Panc1 (cell line): ENCODE measurements at regions not wholly inside any gene's neighbourhood (a gene's known extent, or its start where the extent isn't known, plus 50 kb on each side); places are given as distances from the start of the nearest gene placed in this dataset.

Source experiments
- ATAC-seq: fragments of 200-7000 bp; cut with Tn5 transposase; 2 replicates; pipeline ENCODE4 v1.9.1; 2020; ENCODE audit warnings: mild to moderate bottlenecking, moderate library complexity
- BruUV-seq: library from RNA; stranded (reverse); fragments of 400-500 nt; replicated peaks from 2 replicates; lab custom pipeline; 2021; lab: Mats Ljungman, UMichigan
- CTCF ChIA-PET: fragments of 300-600 bp; sonication (Branson Sonifier 250); formaldehyde crosslinking; loops from one replicate; lab custom pipeline; 2022; ENCODE audit warnings: antibody characterized with exemption; lab: Charles Lee
- POLR2A ChIA-PET: fragments of 300-600 bp; sonication (Branson Sonifier 250); formaldehyde crosslinking; loops from one replicate; lab custom pipeline; 2022; ENCODE audit warnings: antibody characterized with exemption; lab: Charles Lee
- DNase-seq: peaks from one replicate; pipeline ENCODE4 v3.0.0-alpha.2; 2010; ENCODE audit warnings: low read depth, low spot score
- H3K27ac ChIP-seq: 2 replicates; pipeline ENCODE4 v1.5.1; 2011; ENCODE audit warnings: mild to moderate bottlenecking, low read length, inconsistent platforms
- H3K27me3 ChIP-seq: fragments of 200-500 bp; sonication (Bioruptor generic); 2 replicates; pipeline ENCODE4 v1.6.0; 2014; ENCODE audit warnings: low read length, inconsistent platforms; ENCODE audit not compliant: control insufficient read depth, insufficient read depth
- H3K36me3 ChIP-seq: fragments of 200-500 bp; sonication (Bioruptor generic); 2 replicates; pipeline ENCODE4 v1.5.1; 2014; ENCODE audit warnings: inconsistent platforms, mild to moderate bottlenecking, low read length, moderate library complexity; ENCODE audit not compliant: control insufficient read depth, insufficient read depth
- H3K4me1 ChIP-seq: 2 replicates; pipeline ENCODE4 v1.5.1; 2011; ENCODE audit warnings: inconsistent platforms, mild to moderate bottlenecking, low read length, moderate library complexity; ENCODE audit not compliant: control insufficient read depth, insufficient read depth
- H3K4me3 ChIP-seq, 2 experiments: 2 replicates each; pipeline ENCODE4 v1.5.1; 2011 to 2012; ENCODE audit warnings: low read depth in 2 of 2, low read length in 2 of 2, mild to moderate bottlenecking in 2 of 2, inconsistent platforms in 1 of 2, moderate library complexity in 1 of 2
- H3K9me3 ChIP-seq: fragments of 200-500 bp; sonication (Bioruptor generic); 2 replicates; pipeline ENCODE4 v1.5.1; 2014; ENCODE audit warnings: low read depth, mild to moderate bottlenecking, inconsistent platforms, low read length, moderate library complexity; ENCODE audit not compliant: control insufficient read depth, insufficient read depth
- CTCF ChIP-seq: fragments of 450-650 bp; IDR thresholded peaks from 2 replicates; pipeline ENCODE4 v1.5.1; 2017; ENCODE audit warnings: mild to moderate bottlenecking
- POLR2AphosphoS5 ChIP-seq: IDR thresholded peaks from 2 replicates; pipeline ENCODE4 v1.6.1; 2012; ENCODE audit warnings: mild to moderate bottlenecking, low read depth, low read length, moderate library complexity
- SIN3A ChIP-seq: IDR thresholded peaks from 2 replicates; pipeline ENCODE4 v1.6.1; 2012; ENCODE audit warnings: low read depth, mild to moderate bottlenecking, low read length, moderate library complexity, borderline replicate concordance; ENCODE audit not compliant: insufficient read depth
- TCF7L2 ChIP-seq: IDR thresholded peaks from 2 replicates; pipeline ENCODE4 v1.6.1; 2011; ENCODE audit warnings: mild to moderate bottlenecking, low read depth, low read length, inconsistent platforms
- in situ Hi-C: cut with HindIII; loops from 2 replicates; pipeline ENCODE4 v1.10.0; 2016; ENCODE audit warnings: low sequenced_read_pairs, low pct_unique_long_range_greater_than_20kb
- intact Hi-C: fragments of 100-400 bp; cut with micrococcal nuclease; formaldehyde crosslinking; loops from one replicate; pipeline ENCODE4 v1.10.0; 2022; ENCODE audit not compliant: unreplicated experiment
- TF ChIP-seq, protein P1 (sequence below), 2 experiments: IDR thresholded peaks; 2 replicates each; pipeline ENCODE4 v1.6.1; 2011 to 2012; ENCODE audit warnings: low read depth in 2 of 2, control low read depth in 1 of 2, low read length in 1 of 2, mild to moderate bottlenecking in 1 of 2, moderate library complexity in 1 of 2; ENCODE audit not compliant: insufficient read depth in 1 of 2

GRCh38 chr2:211251016-211251415 is 694.6 kb downstream of the CPS1 start:
- TF ChIP-seq SIN3A (no peak), POLR2AphosphoS5 (no peak), TCF7L2 (no peak), CTCF (no peak)
- TF ChIP-seq, protein P1, sequence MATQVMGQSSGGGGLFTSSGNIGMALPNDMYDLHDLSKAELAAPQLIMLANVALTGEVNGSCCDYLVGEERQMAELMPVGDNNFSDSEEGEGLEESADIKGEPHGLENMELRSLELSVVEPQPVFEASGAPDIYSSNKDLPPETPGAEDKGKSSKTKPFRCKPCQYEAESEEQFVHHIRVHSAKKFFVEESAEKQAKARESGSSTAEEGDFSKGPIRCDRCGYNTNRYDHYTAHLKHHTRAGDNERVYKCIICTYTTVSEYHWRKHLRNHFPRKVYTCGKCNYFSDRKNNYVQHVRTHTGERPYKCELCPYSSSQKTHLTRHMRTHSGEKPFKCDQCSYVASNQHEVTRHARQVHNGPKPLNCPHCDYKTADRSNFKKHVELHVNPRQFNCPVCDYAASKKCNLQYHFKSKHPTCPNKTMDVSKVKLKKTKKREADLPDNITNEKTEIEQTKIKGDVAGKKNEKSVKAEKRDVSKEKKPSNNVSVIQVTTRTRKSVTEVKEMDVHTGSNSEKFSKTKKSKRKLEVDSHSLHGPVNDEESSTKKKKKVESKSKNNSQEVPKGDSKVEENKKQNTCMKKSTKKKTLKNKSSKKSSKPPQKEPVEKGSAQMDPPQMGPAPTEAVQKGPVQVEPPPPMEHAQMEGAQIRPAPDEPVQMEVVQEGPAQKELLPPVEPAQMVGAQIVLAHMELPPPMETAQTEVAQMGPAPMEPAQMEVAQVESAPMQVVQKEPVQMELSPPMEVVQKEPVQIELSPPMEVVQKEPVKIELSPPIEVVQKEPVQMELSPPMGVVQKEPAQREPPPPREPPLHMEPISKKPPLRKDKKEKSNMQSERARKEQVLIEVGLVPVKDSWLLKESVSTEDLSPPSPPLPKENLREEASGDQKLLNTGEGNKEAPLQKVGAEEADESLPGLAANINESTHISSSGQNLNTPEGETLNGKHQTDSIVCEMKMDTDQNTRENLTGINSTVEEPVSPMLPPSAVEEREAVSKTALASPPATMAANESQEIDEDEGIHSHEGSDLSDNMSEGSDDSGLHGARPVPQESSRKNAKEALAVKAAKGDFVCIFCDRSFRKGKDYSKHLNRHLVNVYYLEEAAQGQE (IDR thresholded peaks at IDR 0.05; ENCODE audit: insufficient read depth in 1 of 2, low read depth in 2 of 2, low read length in 1 of 2): no peak
- H3K36me3 ChIP-seq: no peaks in the 10 kb centered on the region
- no peaks in the 10 kb centered on the region for H3K4me1 ChIP-seq
- DNase-seq (no peak), ATAC-seq (no peak)
- in situ Hi-C loops: no loop called here
- no peaks in the 10 kb centered on the region for H3K9me3 ChIP-seq
- no peak overlapping the region for H3K27ac ChIP-seq
- no TSS peak for BruUV-seq
- H3K4me3 ChIP-seq: no peak overlapping the region
- ChIA-PET POLR2A (no interaction called here), CTCF (no interaction called here)
- H3K27me3 ChIP-seq: no peaks in the 10 kb centered on the region
- intact Hi-C loops: no loop called here

- no peak for ATAC-seq
- in situ Hi-C loops (no loop called here), intact Hi-C loops (no loop called here)
Observed at GRCh38 chr2:211258646-211259335, 702.4 kb downstream of the CPS1 start.

More at GRCh38 chr2:211258646-211259335, 702.4 kb downstream of the CPS1 start:
- Histone ChIP-seq H3K4me1 (no peaks in the 10 kb centered on the region), H3K27me3 (no peaks in the 10 kb centered on the region), H3K36me3 (no peaks in the 10 kb centered on the region), H3K27ac (no peak overlapping the region), H3K9me3 (no peaks in the 10 kb centered on the region), H3K4me3 (no peak overlapping the region)
- TF ChIP-seq CTCF (no peak), SIN3A (no peak), POLR2AphosphoS5 (no peak), TCF7L2 (no peak)
- TF ChIP-seq, protein P1 (IDR thresholded peaks at IDR 0.05; ENCODE audit: insufficient read depth in 1 of 2, low read depth in 2 of 2, low read length in 1 of 2): no peak
- ChIA-PET POLR2A (no interaction called here), CTCF (no interaction called here)
- no TSS peak for BruUV-seq
- no peak for DNase-seq
